Breast epithelium (tissue), 4 donors: ENCODE measurements at regions not wholly inside any gene's neighbourhood (a gene's known extent, or its start where the extent isn't known, plus 50 kb on each side); places are given as distances from the start of the nearest gene placed in this dataset.

Experiments
- DNase-seq, 2 donors: peaks; one replicate each; pipeline ENCODE4 v3.0.0-alpha.2; 2019; ENCODE audit warnings: low spot score in 2 of 2
- H3K27ac ChIP-seq, 2 donors: fragments of 200-600 bp; sonication (generic) in 1 of 2; one replicate each; pipeline ENCODE4 v1.5.1; 2016 to 2019; ENCODE audit warnings: mild to moderate bottlenecking in 1 of 2
- H3K27me3 ChIP-seq, 2 donors: fragments of 200-600 bp; sonication (generic) in 1 of 2; one replicate each; pipeline versions ENCODE4 v1.5.1 to v1.6.0; 2017 to 2019; ENCODE audit warnings: control low read depth in 1 of 2, mild to moderate bottlenecking in 1 of 2
- H3K36me3 ChIP-seq: fragments of 200-600 bp; one replicate; pipeline ENCODE4 v1.5.1; 2019
- H3K4me1 ChIP-seq, 2 donors: fragments of 200-600 bp; sonication (generic); one replicate each; pipeline ENCODE4 v1.5.1; 2016 to 2019; ENCODE audit warnings: control low read depth in 1 of 2
- H3K4me3 ChIP-seq, 3 donors: fragments of 200-600 bp; sonication (generic); 1 replicate in 2 of 3; 2 replicates in 1 of 3; pipeline ENCODE4 v1.5.1; 2016 to 2019; ENCODE audit warnings: mild to moderate bottlenecking in 3 of 3, moderate library complexity in 2 of 3
- H3K9me3 ChIP-seq, 2 donors: fragments of 200-600 bp; sonication (generic) in 1 of 2; one replicate each; pipeline ENCODE4 v1.5.1; 2016 to 2019; ENCODE audit warnings: control low read depth in 1 of 2
- POLR2A ChIP-seq: fragments of 450-650 bp; IDR thresholded peaks from one replicate; pipeline ENCODE4 v1.6.1; 2016; ENCODE audit warnings: antibody characterized with exemption, mild to moderate bottlenecking, moderate library complexity
- POLR2AphosphoS5 ChIP-seq, 3 donors: sonication (generic); formaldehyde crosslinking; IDR thresholded peaks; one replicate each; pipeline ENCODE4 v1.6.1; 2017; ENCODE audit warnings: antibody characterized with exemption in 3 of 3
- intact Hi-C: fragments of 100-400 bp; cut with DNase I; formaldehyde crosslinking; loops from one replicate; pipeline ENCODE4 v1.15.1; 2023; ENCODE audit warnings: low total_unique reads
- TF ChIP-seq, protein P1 (sequence below), 3 donors: fragments of 450-650 bp; IDR thresholded peaks; one replicate each; pipeline ENCODE4 v1.5.1; 2016 to 2017; ENCODE audit warnings: antibody characterized with exemption in 3 of 3, mild to moderate bottlenecking in 3 of 3, moderate library complexity in 3 of 3

DNA sequence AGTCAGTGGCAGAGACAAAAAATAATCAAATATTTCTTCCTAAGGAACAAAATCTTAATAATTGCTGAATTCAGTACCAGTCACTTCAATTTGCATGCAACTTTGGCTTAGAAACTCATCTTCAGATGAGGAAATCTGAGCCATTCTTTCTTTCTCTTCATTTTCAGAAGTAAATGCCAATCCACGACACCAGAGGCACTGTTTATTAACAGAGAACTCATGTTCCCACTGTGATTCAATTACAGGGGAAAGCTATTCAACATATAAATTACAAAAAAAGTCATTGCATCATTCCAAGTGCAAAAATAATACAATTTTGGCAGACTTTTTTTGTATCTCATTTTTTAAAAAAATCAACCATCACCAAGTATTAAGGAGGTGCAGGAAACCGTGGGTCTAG is 816.1 kb upstream of the TMEM132C start:
- H3K9me3 ChIP-seq: no peaks in the 10 kb centered on the region
- no peak overlapping the region for H3K27ac ChIP-seq
- no peaks in the 10 kb centered on the region for H3K36me3 ChIP-seq
- no peak for TF ChIP-seq POLR2A
- TF ChIP-seq, protein P1, sequence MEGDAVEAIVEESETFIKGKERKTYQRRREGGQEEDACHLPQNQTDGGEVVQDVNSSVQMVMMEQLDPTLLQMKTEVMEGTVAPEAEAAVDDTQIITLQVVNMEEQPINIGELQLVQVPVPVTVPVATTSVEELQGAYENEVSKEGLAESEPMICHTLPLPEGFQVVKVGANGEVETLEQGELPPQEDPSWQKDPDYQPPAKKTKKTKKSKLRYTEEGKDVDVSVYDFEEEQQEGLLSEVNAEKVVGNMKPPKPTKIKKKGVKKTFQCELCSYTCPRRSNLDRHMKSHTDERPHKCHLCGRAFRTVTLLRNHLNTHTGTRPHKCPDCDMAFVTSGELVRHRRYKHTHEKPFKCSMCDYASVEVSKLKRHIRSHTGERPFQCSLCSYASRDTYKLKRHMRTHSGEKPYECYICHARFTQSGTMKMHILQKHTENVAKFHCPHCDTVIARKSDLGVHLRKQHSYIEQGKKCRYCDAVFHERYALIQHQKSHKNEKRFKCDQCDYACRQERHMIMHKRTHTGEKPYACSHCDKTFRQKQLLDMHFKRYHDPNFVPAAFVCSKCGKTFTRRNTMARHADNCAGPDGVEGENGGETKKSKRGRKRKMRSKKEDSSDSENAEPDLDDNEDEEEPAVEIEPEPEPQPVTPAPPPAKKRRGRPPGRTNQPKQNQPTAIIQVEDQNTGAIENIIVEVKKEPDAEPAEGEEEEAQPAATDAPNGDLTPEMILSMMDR (IDR thresholded peaks at IDR 0.05): no peak
- no peak for TF ChIP-seq POLR2AphosphoS5 (IDR thresholded peaks at IDR 0.05)
- H3K4me3 ChIP-seq: no peak overlapping the region
- intact Hi-C loops: no loop called here
- H3K4me1 ChIP-seq: no peaks in the 10 kb centered on the region
- no peak for DNase-seq
- H3K27me3 ChIP-seq: peaks cover 1 to 15% of the 10 kb centered on the region in 2 donors

DNA sequence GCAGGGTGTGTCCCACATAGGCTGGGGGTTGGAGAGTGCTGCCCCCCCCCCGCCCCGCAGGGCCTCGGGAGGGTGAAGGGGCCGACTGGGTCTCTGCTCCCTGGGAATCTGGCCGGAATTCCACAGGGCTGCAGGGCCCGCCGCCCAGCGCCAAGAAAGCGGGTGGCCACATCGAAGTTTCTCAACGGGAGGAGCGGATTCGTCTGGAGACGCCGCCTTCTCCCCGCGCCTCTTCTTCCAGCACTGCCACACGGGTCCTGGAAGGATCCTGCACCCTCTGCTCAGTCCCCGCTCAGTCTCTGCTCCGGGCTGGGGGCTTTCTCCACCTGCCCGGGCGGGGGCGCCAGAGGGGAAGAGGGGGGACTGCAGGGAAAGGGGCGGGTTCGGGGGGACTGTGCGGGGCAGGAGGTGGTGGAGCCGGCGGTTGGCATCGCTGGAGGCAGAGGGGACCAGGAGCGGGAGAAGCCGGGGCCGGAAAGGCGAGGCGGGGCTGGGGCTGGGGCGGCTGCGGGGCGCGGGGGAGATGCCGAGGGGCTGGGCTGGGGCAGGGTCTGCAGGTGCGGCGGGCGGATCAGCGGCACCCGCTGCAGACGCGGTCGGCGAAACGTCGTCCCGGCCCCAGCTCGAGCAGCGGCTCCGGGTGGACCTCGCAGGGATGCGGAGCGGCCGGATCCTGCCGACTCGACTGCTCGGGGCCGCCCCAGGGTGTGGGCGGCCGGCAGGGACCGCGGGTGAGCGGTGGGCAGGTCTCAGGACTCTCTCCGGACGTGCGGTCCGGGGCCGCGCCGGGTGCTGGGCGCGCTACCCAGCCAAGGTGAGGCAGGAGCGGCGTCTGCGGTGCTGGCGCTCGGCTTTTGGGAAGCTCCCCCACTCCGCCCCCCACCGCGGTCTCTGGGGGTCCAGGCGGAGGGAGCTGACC is 811.4 kb upstream of the TMEM132C start:
- intact Hi-C loops: no loop called here
- no peak for TF ChIP-seq POLR2A
- no peak for TF ChIP-seq POLR2AphosphoS5 (IDR thresholded peaks at IDR 0.05)
- H3K36me3 ChIP-seq: no peaks in the 10 kb centered on the region
- H3K27ac ChIP-seq: no peak overlapping the region
- H3K4me1 ChIP-seq: no peaks in the 10 kb centered on the region
- DNase-seq: no peak
- peak overlapping the region in 2 of 3 donors; percentile 21 to 29 for H3K4me3 ChIP-seq
- H3K27me3 ChIP-seq: peaks cover 3 to 23% of the 10 kb centered on the region in 2 donors
- H3K9me3 ChIP-seq: no peaks in the 10 kb centered on the region

DNA sequence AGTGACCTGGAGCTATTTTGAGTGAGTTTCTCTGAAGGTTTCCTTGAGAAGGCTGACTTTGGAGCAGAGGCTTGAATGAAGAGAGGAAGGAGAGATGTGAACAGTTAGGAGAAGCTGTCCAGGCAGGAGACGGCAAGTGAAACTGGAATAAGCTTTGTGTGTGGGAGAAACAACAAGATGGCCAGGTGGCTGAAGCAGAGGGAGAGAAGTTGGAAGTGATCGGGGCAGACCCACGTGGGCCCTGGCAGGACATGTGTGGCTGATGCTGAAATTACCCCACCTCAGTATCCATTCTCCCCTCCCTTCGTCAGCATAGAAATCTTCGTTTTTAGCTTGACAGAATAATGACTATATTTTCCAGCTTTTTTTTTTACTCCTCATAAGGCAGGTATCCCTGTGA is 809.2 kb upstream of the TMEM132C start:
- no peak overlapping the region for H3K4me3 ChIP-seq
- H3K4me1 ChIP-seq: no peaks in the 10 kb centered on the region
- no peak overlapping the region for H3K27ac ChIP-seq
- TF ChIP-seq POLR2A (no peak), POLR2AphosphoS5 (IDR thresholded peaks at IDR 0.05) (no peak)
- TF ChIP-seq, protein P1 (IDR thresholded peaks at IDR 0.05): no peak
- intact Hi-C loops: no loop called here
- no peak for DNase-seq
- no peaks in the 10 kb centered on the region for H3K36me3 ChIP-seq
- peaks cover 3 to 23% of the 10 kb centered on the region in 2 donors for H3K27me3 ChIP-seq
- no peaks in the 10 kb centered on the region for H3K9me3 ChIP-seq

DNA sequence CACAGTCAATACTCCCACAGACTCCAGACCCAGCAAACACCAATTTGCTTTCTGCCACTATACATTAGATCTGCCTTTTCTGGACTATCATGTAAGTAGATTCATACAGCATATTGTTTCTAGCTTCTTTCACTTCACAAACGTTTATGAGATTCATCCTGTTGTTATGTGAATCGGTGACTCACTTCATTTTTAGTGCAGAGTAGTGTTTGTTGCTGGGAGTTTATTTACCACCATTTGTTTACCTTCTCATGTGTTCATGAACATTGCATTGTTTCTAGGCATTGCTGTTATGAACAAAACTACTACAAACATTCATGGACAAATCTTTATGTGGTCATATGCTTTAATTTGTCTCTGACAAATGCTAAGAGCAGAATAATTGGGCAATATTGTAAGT is 807.8 kb upstream of the TMEM132C start:
- no peak for DNase-seq
- no peaks in the 10 kb centered on the region for H3K36me3 ChIP-seq
- H3K4me1 ChIP-seq: no peaks in the 10 kb centered on the region
- intact Hi-C loops: no loop called here
- H3K27ac ChIP-seq: no peak overlapping the region
- TF ChIP-seq POLR2AphosphoS5 (IDR thresholded peaks at IDR 0.05) (no peak), POLR2A (no peak)
- TF ChIP-seq, protein P1 (IDR thresholded peaks at IDR 0.05): no peak
- H3K27me3 ChIP-seq: peaks cover 3 to 23% of the 10 kb centered on the region in 2 donors
- no peaks in the 10 kb centered on the region for H3K9me3 ChIP-seq
- H3K4me3 ChIP-seq: no peak overlapping the region

DNA sequence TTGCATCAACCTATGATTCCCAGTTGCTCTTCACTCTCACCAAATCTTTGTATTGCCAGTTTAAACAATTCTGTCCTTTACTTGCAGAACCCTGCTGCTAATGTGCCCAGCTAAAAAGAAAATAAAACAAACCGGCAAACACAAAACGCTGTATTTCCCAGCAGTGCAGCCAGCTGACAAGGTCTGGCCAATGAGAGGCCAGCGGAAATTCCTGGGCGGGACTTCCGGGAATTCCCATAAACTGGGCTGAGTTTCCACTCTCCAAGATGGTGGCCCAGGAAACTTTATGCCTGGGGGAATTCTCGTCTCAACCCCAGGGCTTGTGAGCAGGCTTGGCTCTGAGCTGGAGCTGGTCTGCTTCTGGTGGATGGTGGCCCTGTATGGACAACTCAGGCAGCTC is 807.3 kb upstream of the TMEM132C start:
- Histone ChIP-seq H3K4me3 (no peak overlapping the region), H3K27me3 (peaks cover 3 to 19% of the 10 kb centered on the region in 2 donors), H3K9me3 (no peaks in the 10 kb centered on the region), H3K36me3 (no peaks in the 10 kb centered on the region), H3K4me1 (no peaks in the 10 kb centered on the region), H3K27ac (no peak overlapping the region)
- intact Hi-C loops: no loop called here
- no peak for DNase-seq
- TF ChIP-seq POLR2AphosphoS5 (IDR thresholded peaks at IDR 0.05): no peak
- TF ChIP-seq, protein P1 (IDR thresholded peaks at IDR 0.05): no peak
